Stomach smooth muscle (tissue), 2 donors: ENCODE measurements at regions not wholly inside any gene's neighbourhood (a gene's known extent, or its start where the extent isn't known, plus 50 kb on each side); places are given as distances from the start of the nearest gene placed in this dataset.
"Not testable (repeated sequence)": the region's sequence is repeated elsewhere in the genome, so short reads cannot be mapped to it uniquely, and the experiment has no call there.

Source experiments
- H3K27ac ChIP-seq: one replicate; pipeline ENCODE4 v1.7.0; 2013; ENCODE audit warnings: mild to moderate bottlenecking, low read length, inconsistent platforms
- H3K27me3 ChIP-seq, 2 donors: one replicate each; pipeline ENCODE4 v1.7.0; 2013; ENCODE audit warnings: low read length in 2 of 2; ENCODE audit not compliant: insufficient read depth in 2 of 2, control insufficient read depth in 1 of 2
- H3K36me3 ChIP-seq, 2 donors: one replicate each; pipeline ENCODE4 v1.7.0; 2013; ENCODE audit warnings: low read length in 2 of 2; ENCODE audit not compliant: control insufficient read depth in 2 of 2, insufficient read depth in 2 of 2
- H3K4me1 ChIP-seq: one replicate; pipeline ENCODE4 v1.7.0; 2013; ENCODE audit warnings: low read length; ENCODE audit not compliant: control insufficient read depth, insufficient read depth
- H3K4me3 ChIP-seq, 2 donors: one replicate each; pipeline ENCODE4 v1.7.0; 2013; ENCODE audit warnings: low read length in 2 of 2
- H3K9ac ChIP-seq, 2 donors: one replicate each; pipeline ENCODE4 v1.7.0; 2013; ENCODE audit warnings: low read length in 2 of 2, mild to moderate bottlenecking in 1 of 2
- H3K9me3 ChIP-seq, 2 donors: one replicate each; pipeline ENCODE4 v1.7.0; 2013; ENCODE audit warnings: low read length in 2 of 2; ENCODE audit not compliant: control insufficient read depth in 2 of 2
- donor health status: healthy.
- donor health status: Pancreatic carcinoma.

DNA sequence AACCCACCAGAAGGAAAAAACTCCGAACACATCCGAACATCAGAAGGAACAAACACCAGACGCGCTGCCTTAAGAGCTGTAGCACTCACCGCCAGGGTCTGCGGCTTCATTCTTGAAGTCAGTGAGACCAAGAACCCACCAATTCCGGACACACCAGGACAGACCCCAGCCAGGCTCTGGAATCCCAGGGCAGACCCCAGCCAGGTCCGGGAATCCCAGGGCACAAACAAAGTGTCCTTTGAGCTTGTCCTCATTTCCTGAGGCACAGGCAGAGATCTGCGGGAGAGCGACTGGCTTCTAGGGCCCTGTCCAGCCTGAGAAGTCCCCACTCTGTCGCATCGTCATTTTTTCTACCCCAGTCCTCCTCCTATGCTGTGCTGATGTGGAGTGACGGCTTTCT, 461.1 kb downstream of the ACTL7B start:
- no peaks in the 10 kb centered on the region for H3K27me3 ChIP-seq
- H3K36me3 ChIP-seq = no peaks in the 10 kb centered on the region
- H3K9me3 ChIP-seq = no peaks in the 10 kb centered on the region
- no peaks in the 10 kb centered on the region for H3K4me1 ChIP-seq
- no peak overlapping the region for H3K9ac ChIP-seq
- no peak overlapping the region for H3K27ac ChIP-seq
- no peak overlapping the region for H3K4me3 ChIP-seq

DNA sequence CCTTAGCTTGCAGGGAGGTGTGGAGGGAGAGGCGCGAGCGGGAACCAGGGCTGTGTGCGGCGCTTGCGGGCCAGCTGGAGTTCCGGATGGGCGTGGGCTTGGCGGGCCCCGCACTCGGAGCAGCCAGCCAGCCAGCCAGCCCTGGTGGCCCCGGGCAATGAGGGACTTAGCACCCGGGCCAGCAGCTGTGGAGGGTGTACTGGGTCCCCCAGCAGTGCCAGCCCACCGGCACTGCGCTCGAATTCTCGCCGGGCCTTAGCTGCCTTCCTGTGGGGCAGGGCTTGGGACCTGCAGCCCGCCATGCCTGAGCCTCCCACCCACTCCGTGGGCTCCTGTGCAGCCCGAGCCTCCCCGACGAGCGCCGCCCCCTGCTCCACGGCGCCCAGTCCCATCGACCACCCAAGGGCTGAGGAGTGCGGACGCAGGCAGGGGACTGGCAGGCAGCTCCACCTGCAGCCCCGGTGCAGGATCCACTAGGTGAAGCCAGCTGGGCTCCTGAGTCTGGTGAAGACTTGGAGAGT, 462.2 kb downstream of the ACTL7B start:
- H3K27me3 ChIP-seq, H3K4me3 ChIP-seq, H3K9me3 ChIP-seq, H3K27ac ChIP-seq, H3K36me3 ChIP-seq, H3K4me1 ChIP-seq, H3K9ac ChIP-seq: not testable (repeated sequence)

DNA sequence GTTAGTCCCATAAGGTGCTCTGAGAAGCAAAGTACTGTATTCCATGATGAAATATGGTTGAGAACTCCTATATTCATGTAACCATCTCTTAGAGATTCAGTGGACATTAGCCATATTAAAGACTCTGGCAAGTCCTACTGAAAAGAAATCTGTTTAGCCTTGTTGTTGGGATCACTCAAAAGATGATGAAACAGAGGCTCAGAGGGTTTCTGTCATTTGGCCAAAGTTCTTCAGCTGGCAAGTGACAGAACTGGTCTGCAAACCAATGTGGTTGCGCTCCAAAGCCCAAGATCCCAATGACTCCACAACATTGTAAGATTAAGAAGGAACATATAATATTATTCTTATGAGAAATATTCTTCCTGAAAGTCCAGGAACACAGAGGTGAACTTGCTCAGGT, 462.9 kb downstream of the ACTL7B start:
- Histone ChIP-seq H3K36me3 (no peaks in the 10 kb centered on the region), H3K9me3 (no peaks in the 10 kb centered on the region), H3K4me1 (no peaks in the 10 kb centered on the region), H3K4me3 (no peak overlapping the region), H3K9ac (no peak overlapping the region), H3K27me3 (no peaks in the 10 kb centered on the region), H3K27ac (no peak overlapping the region)

DNA sequence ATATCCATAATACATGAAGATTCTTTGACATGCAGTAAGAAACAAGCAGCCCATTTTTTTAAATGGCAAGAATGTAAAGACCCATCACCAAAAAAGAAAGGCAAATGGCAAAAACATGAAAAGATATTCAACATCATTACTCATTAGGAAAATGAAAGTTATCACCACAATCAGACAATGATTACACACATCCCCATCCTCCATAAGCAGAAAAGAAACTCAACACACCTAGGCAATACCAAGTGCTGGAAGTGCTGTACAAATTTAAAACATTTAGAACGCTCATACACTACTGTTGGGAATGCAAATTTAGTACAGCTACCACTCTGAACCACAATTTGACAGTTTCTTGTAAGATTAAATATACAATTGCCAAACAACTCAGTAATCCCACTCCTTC, 466.7 kb downstream of the ACTL7B start:
- H3K9me3 ChIP-seq = no peaks in the 10 kb centered on the region
- H3K4me1 ChIP-seq = no peaks in the 10 kb centered on the region
- H3K27me3 ChIP-seq = no peaks in the 10 kb centered on the region
- no peaks in the 10 kb centered on the region for H3K36me3 ChIP-seq
- no peak overlapping the region for H3K9ac ChIP-seq
- H3K4me3 ChIP-seq = no peak overlapping the region
- no peak overlapping the region for H3K27ac ChIP-seq

DNA sequence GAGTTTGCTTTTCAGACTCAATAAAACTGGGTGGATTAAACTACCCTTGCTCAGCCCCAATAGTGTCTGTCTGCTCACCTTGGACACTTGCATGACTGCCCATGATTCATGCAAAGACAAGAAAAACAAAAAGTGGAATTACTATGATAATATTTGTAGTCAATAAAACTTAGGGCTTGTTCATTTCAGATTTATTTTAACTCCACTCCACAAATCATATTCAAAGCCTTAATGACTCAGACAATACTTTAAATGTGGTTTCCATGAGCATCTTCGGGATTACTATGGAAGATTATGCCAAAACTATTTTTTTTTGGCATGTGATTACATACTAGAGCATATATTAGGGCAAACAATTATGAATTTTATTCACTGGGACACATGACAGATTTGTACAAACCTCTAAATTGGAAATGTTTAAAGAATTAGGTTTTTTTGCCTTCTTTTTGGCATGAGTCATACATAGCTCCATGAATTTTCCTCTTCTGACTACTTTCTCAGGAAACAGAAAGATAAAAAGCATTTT, 468.9 kb downstream of the ACTL7B start:
- H3K27ac ChIP-seq = no peak overlapping the region
- no peaks in the 10 kb centered on the region for H3K4me1 ChIP-seq
- no peak overlapping the region for H3K4me3 ChIP-seq
- H3K36me3 ChIP-seq = no peaks in the 10 kb centered on the region
- no peak overlapping the region for H3K9ac ChIP-seq
- H3K27me3 ChIP-seq = no peaks in the 10 kb centered on the region
- H3K9me3 ChIP-seq = no peaks in the 10 kb centered on the region

DNA sequence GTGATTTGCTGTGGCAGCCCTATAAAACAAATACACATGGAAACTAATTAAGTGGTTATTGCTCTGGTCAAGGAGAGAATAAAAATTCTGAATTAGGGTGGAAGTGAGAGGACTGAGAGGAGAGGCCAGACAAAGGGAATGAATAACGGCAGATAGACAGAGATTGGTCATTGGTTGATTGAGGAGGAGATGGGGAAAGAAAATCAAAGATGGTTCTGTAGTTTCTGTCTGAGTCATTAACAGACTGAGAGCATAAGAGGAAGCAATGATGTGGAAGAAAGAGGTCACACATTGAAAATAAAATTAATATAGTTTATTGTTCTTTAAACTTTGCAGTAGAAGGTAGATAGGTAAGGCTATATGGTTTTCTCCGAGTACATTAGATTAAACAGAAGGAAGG, 469.8 kb downstream of the ACTL7B start:
- no peaks in the 10 kb centered on the region for H3K4me1 ChIP-seq
- no peaks in the 10 kb centered on the region for H3K27me3 ChIP-seq
- no peak overlapping the region for H3K9ac ChIP-seq
- H3K4me3 ChIP-seq = no peak overlapping the region
- no peaks in the 10 kb centered on the region for H3K36me3 ChIP-seq
- no peak overlapping the region for H3K27ac ChIP-seq
- no peaks in the 10 kb centered on the region for H3K9me3 ChIP-seq

DNA sequence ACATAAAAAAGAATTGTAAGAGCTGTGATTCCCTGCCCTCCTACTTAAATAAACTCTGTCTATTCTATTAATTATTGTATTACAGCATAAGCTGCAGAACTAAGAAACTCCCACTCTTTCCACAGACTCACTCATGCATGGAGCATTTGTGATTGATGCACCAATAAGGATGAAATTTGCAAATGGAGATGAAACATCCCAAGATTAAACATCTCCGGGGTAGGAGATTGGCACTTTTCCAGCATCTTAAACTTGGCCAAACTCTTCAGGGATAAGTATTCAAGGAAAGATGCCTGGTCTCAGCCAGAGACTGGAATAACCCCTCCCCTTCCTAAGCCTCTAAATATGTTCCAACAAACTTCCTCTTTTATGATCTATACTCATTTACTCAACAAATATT, 472.0 kb downstream of the ACTL7B start:
- H3K9me3 ChIP-seq = no peaks in the 10 kb centered on the region

DNA sequence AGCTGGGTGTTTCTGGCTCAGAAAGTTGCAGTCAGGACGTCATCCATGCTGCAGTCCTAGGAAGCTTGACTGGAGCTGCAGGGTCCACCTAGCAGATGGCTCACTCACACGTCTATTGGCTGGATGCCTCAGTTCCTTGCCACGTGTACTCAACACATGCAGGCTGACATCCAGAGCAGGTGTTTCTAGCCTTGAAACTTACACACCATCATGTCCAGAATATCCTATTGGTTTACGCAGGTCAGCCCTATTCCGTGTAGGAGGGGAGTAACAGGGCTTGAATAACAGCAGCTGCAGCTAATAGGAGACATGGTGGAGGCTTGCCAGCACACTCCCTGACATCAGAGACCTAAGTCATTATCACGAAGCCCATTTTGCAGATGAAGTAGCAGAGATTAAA, 473.5 kb downstream of the ACTL7B start:
- H3K9ac ChIP-seq = no peak overlapping the region
- no peak overlapping the region for H3K4me3 ChIP-seq
- no peak overlapping the region for H3K27ac ChIP-seq

More for the DNA sequence above, 472.0 kb downstream of the ACTL7B start:
- H3K9ac ChIP-seq = no peak overlapping the region
- no peaks in the 10 kb centered on the region for H3K36me3 ChIP-seq
- no peak overlapping the region for H3K4me3 ChIP-seq
- no peak overlapping the region for H3K27ac ChIP-seq
- H3K27me3 ChIP-seq = no peaks in the 10 kb centered on the region
- no peaks in the 10 kb centered on the region for H3K4me1 ChIP-seq

DNA sequence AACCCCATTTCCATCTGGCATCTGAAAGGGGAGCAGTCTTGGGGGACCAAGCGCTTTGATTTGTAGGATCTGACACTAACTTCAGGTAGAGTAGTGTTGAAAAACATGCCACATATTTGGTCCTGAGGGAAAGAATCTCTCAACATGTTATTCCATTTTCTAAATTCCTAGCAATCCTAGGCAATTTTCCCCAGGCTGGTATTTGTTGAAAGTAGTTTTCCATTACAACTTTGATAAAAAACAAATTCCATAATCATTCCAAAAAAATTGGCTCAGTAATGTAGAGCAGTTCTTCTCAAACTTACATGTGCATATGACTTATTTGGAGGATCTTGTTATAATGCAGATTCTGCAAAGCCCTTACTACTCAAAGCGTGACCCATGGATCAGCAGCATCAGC, 477.9 kb downstream of the ACTL7B start:
- H3K27ac ChIP-seq = no peak overlapping the region
- no peak overlapping the region for H3K9ac ChIP-seq
- no peaks in the 10 kb centered on the region for H3K36me3 ChIP-seq
- no peaks in the 10 kb centered on the region for H3K4me1 ChIP-seq
- no peaks in the 10 kb centered on the region for H3K9me3 ChIP-seq
- H3K4me3 ChIP-seq = no peak overlapping the region
- H3K27me3 ChIP-seq = no peaks in the 10 kb centered on the region

More for the DNA sequence above, 473.5 kb downstream of the ACTL7B start:
- no peaks in the 10 kb centered on the region for H3K9me3 ChIP-seq
- H3K36me3 ChIP-seq = no peaks in the 10 kb centered on the region
- H3K4me1 ChIP-seq = no peaks in the 10 kb centered on the region
- H3K27me3 ChIP-seq = no peaks in the 10 kb centered on the region

DNA sequence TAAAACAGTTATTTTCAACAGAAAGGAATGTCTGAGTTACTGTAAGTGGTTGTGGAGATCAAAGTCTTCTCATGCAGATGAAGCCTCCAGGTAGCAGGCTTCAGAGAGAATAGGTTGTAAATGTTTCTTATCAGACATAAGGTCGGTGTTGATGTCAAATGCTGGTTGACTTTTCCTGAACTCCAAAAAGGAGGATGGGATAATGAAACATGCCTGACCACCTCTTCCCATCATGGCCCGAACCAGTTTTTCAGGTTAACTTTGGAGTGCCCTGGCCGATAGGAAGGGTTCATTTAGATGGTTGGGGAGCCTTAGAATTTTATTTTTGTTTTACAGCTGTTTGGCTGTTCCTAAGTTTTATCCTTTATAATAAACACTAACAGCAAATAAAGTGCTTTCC, 478.4 kb downstream of the ACTL7B start:
- Histone ChIP-seq H3K27me3 (no peaks in the 10 kb centered on the region), H3K4me1 (no peaks in the 10 kb centered on the region), H3K36me3 (no peaks in the 10 kb centered on the region), H3K4me3 (no peak overlapping the region), H3K27ac (no peak overlapping the region), H3K9me3 (no peaks in the 10 kb centered on the region), H3K9ac (no peak overlapping the region)

DNA sequence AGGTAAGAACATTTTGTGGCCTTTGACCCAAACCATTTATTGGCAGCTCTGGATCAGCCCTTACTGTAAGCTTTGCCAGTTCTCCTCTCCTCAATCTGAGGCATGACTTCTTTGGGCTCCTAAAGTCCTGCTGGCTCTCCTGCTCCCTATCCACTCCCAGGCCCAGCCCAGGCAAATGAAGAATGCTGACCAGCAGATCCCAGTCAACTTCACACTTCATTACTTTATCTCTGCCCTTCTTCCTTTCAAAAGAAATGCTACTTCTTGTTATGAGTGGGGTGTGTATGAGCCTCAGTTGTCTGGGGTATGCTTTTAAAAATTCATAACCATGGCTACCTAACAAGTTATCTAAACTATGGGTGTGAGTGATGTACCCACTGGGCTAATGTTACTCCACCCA, 479.6 kb downstream of the ACTL7B start:
- H3K36me3 ChIP-seq = no peaks in the 10 kb centered on the region
- H3K4me3 ChIP-seq = no peak overlapping the region
- H3K27me3 ChIP-seq = no peaks in the 10 kb centered on the region
- H3K4me1 ChIP-seq = no peaks in the 10 kb centered on the region
- no peak overlapping the region for H3K9ac ChIP-seq
- no peaks in the 10 kb centered on the region for H3K9me3 ChIP-seq
- no peak overlapping the region for H3K27ac ChIP-seq
